ENCODE measurements at regions not wholly inside any gene's neighbourhood (a gene's known extent, or its start where the extent isn't known, plus 50 kb on each side); places are given as distances from the start of the nearest gene placed in this dataset.
"Not testable (repeated sequence)": the region's sequence is repeated elsewhere in the genome, so short reads cannot be mapped to it uniquely, and the experiment has no call there.

DNA sequence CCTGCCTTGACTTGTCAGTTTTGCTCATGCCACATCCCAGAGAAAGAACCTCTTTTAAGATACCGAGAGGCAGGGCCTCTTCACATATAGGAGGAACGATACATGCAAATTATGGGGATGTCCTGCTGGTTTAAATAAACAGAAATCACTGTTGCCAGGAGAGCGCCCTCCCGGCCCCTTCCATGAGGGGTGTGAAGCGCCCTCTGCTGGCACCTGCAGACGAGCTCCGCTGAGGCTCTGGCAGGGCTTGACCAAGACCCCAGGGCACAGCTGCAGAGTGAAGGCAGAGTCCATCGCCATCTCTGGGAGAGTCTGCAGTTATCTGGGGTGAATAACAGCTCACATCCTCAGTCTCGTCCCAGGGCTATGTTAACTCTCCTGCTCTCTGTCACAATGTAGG lies 468.8 kb downstream of the RPIA start:
- H3K36me3 ChIP-seq (ENCODE audit: control insufficient read depth in 2 of 2, extremely low read depth in 1 of 2, insufficient read depth in 2 of 2, low read length in 2 of 2); H3K9ac ChIP-seq (replicated peaks; ENCODE audit: extremely low read depth, insufficient read depth, low read length); dilution Hi-C loops (cut with MboI; ENCODE audit: extremely low pct_ligation_motif_present, low sequenced_read_pairs); H3K4me2 ChIP-seq (ENCODE audit: insufficient read depth, low read length); H3K4me1 ChIP-seq (ENCODE audit: control insufficient read depth, extremely low read depth, insufficient read depth, low read length); BruUV-seq (replicated peaks); H4K20me1 ChIP-seq (replicated peaks; ENCODE audit: control insufficient read depth, extremely low read depth, insufficient read depth, low read length); DNase-seq (ENCODE audit: low read depth, low spot score); H3K9me1 ChIP-seq (replicated peaks; ENCODE audit: control insufficient read depth, extremely low read depth, insufficient read depth, low read length); H3K27me3 ChIP-seq (ENCODE audit: control insufficient read depth in 2 of 2, insufficient read depth in 2 of 2, low read length in 2 of 2); intact Hi-C loops (cut with micrococcal nuclease); H3K4me3 ChIP-seq (replicated peaks in 1 of 3; ENCODE audit: insufficient read depth in 1 of 3, low read depth in 1 of 3, low read length in 3 of 3); POLR2A ChIA-PET; H3K79me2 ChIP-seq (ENCODE audit: control insufficient read depth, insufficient read depth, low read length); H3K27ac ChIP-seq (ENCODE audit: insufficient read depth, low read depth, low read length); H3K9me3 ChIP-seq (replicated peaks; ENCODE audit: control insufficient read depth, insufficient read depth, low read length); H2AFZ ChIP-seq (ENCODE audit: low read depth, low read length): not testable (repeated sequence)
- CTCF ChIA-PET: interaction anchor here (1.0 kb wide), 1 partner anchor 285 kb away, joined by 3 read pairs; no protein-coding TSS in a partner anchor
- FAIRE-seq: peak; percentile 77

- CTCF ChIA-PET; H3K9me1 ChIP-seq (replicated peaks; ENCODE audit: control insufficient read depth, extremely low read depth, insufficient read depth, low read length); DNase-seq (ENCODE audit: low read depth, low spot score); POLR2A ChIA-PET; H3K9ac ChIP-seq (replicated peaks; ENCODE audit: extremely low read depth, insufficient read depth, low read length); H3K27me3 ChIP-seq (ENCODE audit: control insufficient read depth in 2 of 2, insufficient read depth in 2 of 2, low read length in 2 of 2); H3K9me3 ChIP-seq (replicated peaks; ENCODE audit: control insufficient read depth, insufficient read depth, low read length); H2AFZ ChIP-seq (ENCODE audit: low read depth, low read length); H4K20me1 ChIP-seq (replicated peaks; ENCODE audit: control insufficient read depth, extremely low read depth, insufficient read depth, low read length); H3K4me1 ChIP-seq (ENCODE audit: control insufficient read depth, extremely low read depth, insufficient read depth, low read length); dilution Hi-C loops (cut with MboI; ENCODE audit: extremely low pct_ligation_motif_present, low sequenced_read_pairs); H3K27ac ChIP-seq (ENCODE audit: insufficient read depth, low read depth, low read length); FAIRE-seq; H3K79me2 ChIP-seq (ENCODE audit: control insufficient read depth, insufficient read depth, low read length); H3K4me3 ChIP-seq (replicated peaks in 1 of 3; ENCODE audit: insufficient read depth in 1 of 3, low read depth in 1 of 3, low read length in 3 of 3); H3K4me2 ChIP-seq (ENCODE audit: insufficient read depth, low read length); BruUV-seq (replicated peaks); H3K36me3 ChIP-seq (ENCODE audit: control insufficient read depth in 2 of 2, extremely low read depth in 1 of 2, insufficient read depth in 2 of 2, low read length in 2 of 2); intact Hi-C loops (cut with micrococcal nuclease): not testable (repeated sequence)
These were observed 470.2 kb downstream of the RPIA start for GRCh38 chr2:89161626-89162025.

DNA sequence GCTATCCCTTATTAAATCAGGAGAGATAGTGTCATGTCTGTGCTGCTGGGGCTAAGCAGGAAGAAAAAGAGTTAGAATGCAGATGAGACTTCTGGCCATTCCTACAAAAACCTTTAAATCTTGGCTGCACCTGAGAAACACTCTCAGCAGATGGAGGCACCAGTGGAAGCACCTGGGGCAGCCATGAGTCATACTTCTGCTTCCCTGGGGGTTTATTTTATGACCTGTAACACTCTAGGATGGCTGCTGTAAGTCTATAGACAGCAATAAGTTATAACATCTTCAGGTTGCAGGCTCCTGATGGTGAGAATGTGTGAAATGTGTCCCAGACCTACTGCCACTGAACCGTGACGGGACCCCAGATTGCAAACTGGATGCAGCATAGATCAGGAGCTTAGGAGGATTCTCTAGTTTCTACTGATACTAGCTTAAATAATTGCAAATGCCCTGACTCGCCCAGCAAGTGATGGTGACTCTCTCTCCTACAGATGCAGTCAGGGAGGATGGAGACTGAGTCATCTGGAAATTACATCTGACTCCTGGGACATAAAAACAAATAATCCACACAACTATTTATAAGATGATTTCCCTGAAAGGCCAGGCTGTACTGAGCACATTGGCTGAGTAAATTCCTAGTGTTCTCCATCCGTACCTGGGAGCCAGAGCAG lies 479.2 kb downstream of the RPIA start:
- CTCF ChIA-PET; H3K36me3 ChIP-seq (ENCODE audit: control insufficient read depth in 2 of 2, extremely low read depth in 1 of 2, insufficient read depth in 2 of 2, low read length in 2 of 2); FAIRE-seq; H3K9me3 ChIP-seq (replicated peaks; ENCODE audit: control insufficient read depth, insufficient read depth, low read length); BruUV-seq (replicated peaks); H3K27me3 ChIP-seq (ENCODE audit: control insufficient read depth in 2 of 2, insufficient read depth in 2 of 2, low read length in 2 of 2); H3K27ac ChIP-seq (ENCODE audit: insufficient read depth, low read depth, low read length); H2AFZ ChIP-seq (ENCODE audit: low read depth, low read length); H3K4me2 ChIP-seq (ENCODE audit: insufficient read depth, low read length); H3K9me1 ChIP-seq (replicated peaks; ENCODE audit: control insufficient read depth, extremely low read depth, insufficient read depth, low read length); intact Hi-C loops (cut with micrococcal nuclease); H3K4me3 ChIP-seq (replicated peaks in 1 of 3; ENCODE audit: insufficient read depth in 1 of 3, low read depth in 1 of 3, low read length in 3 of 3); DNase-seq (ENCODE audit: low read depth, low spot score); POLR2A ChIA-PET; dilution Hi-C loops (cut with MboI; ENCODE audit: extremely low pct_ligation_motif_present, low sequenced_read_pairs); H3K4me1 ChIP-seq (ENCODE audit: control insufficient read depth, extremely low read depth, insufficient read depth, low read length); H3K79me2 ChIP-seq (ENCODE audit: control insufficient read depth, insufficient read depth, low read length); H3K9ac ChIP-seq (replicated peaks; ENCODE audit: extremely low read depth, insufficient read depth, low read length); H4K20me1 ChIP-seq (replicated peaks; ENCODE audit: control insufficient read depth, extremely low read depth, insufficient read depth, low read length): not testable (repeated sequence)

GRCh38 chr2:89171174-89171519 lies 479.7 kb downstream of the RPIA start:
- H3K4me1 ChIP-seq (ENCODE audit: control insufficient read depth, extremely low read depth, insufficient read depth, low read length); H3K79me2 ChIP-seq (ENCODE audit: control insufficient read depth, insufficient read depth, low read length); H3K27me3 ChIP-seq (ENCODE audit: control insufficient read depth in 2 of 2, insufficient read depth in 2 of 2, low read length in 2 of 2); dilution Hi-C loops (cut with MboI; ENCODE audit: extremely low pct_ligation_motif_present, low sequenced_read_pairs); H2AFZ ChIP-seq (ENCODE audit: low read depth, low read length); H3K36me3 ChIP-seq (ENCODE audit: control insufficient read depth in 2 of 2, extremely low read depth in 1 of 2, insufficient read depth in 2 of 2, low read length in 2 of 2); CTCF ChIA-PET; H3K4me2 ChIP-seq (ENCODE audit: insufficient read depth, low read length); DNase-seq (ENCODE audit: low read depth, low spot score); H3K9ac ChIP-seq (replicated peaks; ENCODE audit: extremely low read depth, insufficient read depth, low read length); H3K4me3 ChIP-seq (replicated peaks in 1 of 3; ENCODE audit: insufficient read depth in 1 of 3, low read depth in 1 of 3, low read length in 3 of 3); intact Hi-C loops (cut with micrococcal nuclease); H3K9me3 ChIP-seq (replicated peaks; ENCODE audit: control insufficient read depth, insufficient read depth, low read length); POLR2A ChIA-PET; FAIRE-seq; BruUV-seq (replicated peaks); H3K27ac ChIP-seq (ENCODE audit: insufficient read depth, low read depth, low read length); H4K20me1 ChIP-seq (replicated peaks; ENCODE audit: control insufficient read depth, extremely low read depth, insufficient read depth, low read length); H3K9me1 ChIP-seq (replicated peaks; ENCODE audit: control insufficient read depth, extremely low read depth, insufficient read depth, low read length): not testable (repeated sequence)
